ENCODE measurements at regions not wholly inside any gene's neighbourhood (a gene's known extent, or its start where the extent isn't known, plus 50 kb on each side); places are given as distances from the start of the nearest gene placed in this dataset.
"Not testable (repeated sequence)": the region's sequence is repeated elsewhere in the genome, so short reads cannot be mapped to it uniquely, and the experiment has no call there.

GRCh38 chr10:81730891-81731290, 144.1 kb upstream of the NRG3 start:
- no peak overlapping the region for H3K4me3 ChIP-seq (ENCODE audit: low read depth in 2 of 2, low read length in 2 of 2)
- no peaks in the 10 kb centered on the region for H3K27me3 ChIP-seq (ENCODE audit: control insufficient read depth, insufficient read depth, low read length)
- H3K27ac ChIP-seq (ENCODE audit: low read length) = no peak overlapping the region
- POLR2A ChIA-PET = no interaction called here
- DNase-seq (ENCODE audit: low read depth, low spot score) = no peak
- CTCF ChIA-PET = no interaction called here
- H3K4me1 ChIP-seq (ENCODE audit: control insufficient read depth, insufficient read depth, low read length) = no peaks in the 10 kb centered on the region
- in situ Hi-C loops (cut with HindIII; ENCODE audit: low pct_unique_long_range_greater_than_20kb, low sequenced_read_pairs) (no loop called here), intact Hi-C loops (cut with micrococcal nuclease; ENCODE audit: unreplicated experiment) (no loop called here)
- TF ChIP-seq CTCF (IDR thresholded peaks at IDR 0.05) = no peak
- TF ChIP-seq SIN3A (IDR thresholded peaks at IDR 0.05; ENCODE audit: borderline replicate concordance, insufficient read depth, low read depth, low read length) = no peak
- no peak for TF ChIP-seq TCF7L2 (IDR thresholded peaks at IDR 0.05; ENCODE audit: low read depth, low read length)
- TF ChIP-seq POLR2AphosphoS5 (IDR thresholded peaks at IDR 0.05; ENCODE audit: low read depth, low read length) = no peak
- TF ChIP-seq REST (IDR thresholded peaks at IDR 0.05; ENCODE audit: insufficient read depth in 1 of 2, low read depth in 2 of 2, low read length in 1 of 2) = no peak
- peaks cover 4% of the 10 kb centered on the region; the same call in 1 of the 2 replicates for H3K9me3 ChIP-seq (ENCODE audit: control insufficient read depth, insufficient read depth, low read depth, low read length)
- BruUV-seq (replicated peaks) = no TSS peak
- no peak for ATAC-seq
- no peaks in the 10 kb centered on the region for H3K36me3 ChIP-seq (ENCODE audit: control insufficient read depth, insufficient read depth, low read length)

GRCh38 chr10:81733542-81733941, 141.5 kb upstream of the NRG3 start:
- no peak overlapping the region for H3K27ac ChIP-seq (ENCODE audit: low read length)
- ATAC-seq (no peak), DNase-seq (ENCODE audit: low read depth, low spot score) (no peak)
- H3K36me3 ChIP-seq (ENCODE audit: control insufficient read depth, insufficient read depth, low read length) = no peaks in the 10 kb centered on the region
- no peak overlapping the region for H3K4me3 ChIP-seq (ENCODE audit: low read depth in 2 of 2, low read length in 2 of 2)
- H3K27me3 ChIP-seq (ENCODE audit: control insufficient read depth, insufficient read depth, low read length) = no peaks in the 10 kb centered on the region
- intact Hi-C loops (cut with micrococcal nuclease; ENCODE audit: unreplicated experiment) (no loop called here), in situ Hi-C loops (cut with HindIII; ENCODE audit: low pct_unique_long_range_greater_than_20kb, low sequenced_read_pairs) (no loop called here)
- POLR2A ChIA-PET = no interaction called here
- CTCF ChIA-PET = no interaction called here
- H3K9me3 ChIP-seq (ENCODE audit: control insufficient read depth, insufficient read depth, low read depth, low read length) = peaks cover 4% of the 10 kb centered on the region; the same call in 1 of the 2 replicates
- no peaks in the 10 kb centered on the region for H3K4me1 ChIP-seq (ENCODE audit: control insufficient read depth, insufficient read depth, low read length)
- TF ChIP-seq SIN3A (IDR thresholded peaks at IDR 0.05; ENCODE audit: borderline replicate concordance, insufficient read depth, low read depth, low read length) = no peak
- TF ChIP-seq REST (IDR thresholded peaks at IDR 0.05; ENCODE audit: insufficient read depth in 1 of 2, low read depth in 2 of 2, low read length in 1 of 2) = no peak
- TF ChIP-seq POLR2AphosphoS5 (IDR thresholded peaks at IDR 0.05; ENCODE audit: low read depth, low read length) = no peak
- TF ChIP-seq TCF7L2 (IDR thresholded peaks at IDR 0.05; ENCODE audit: low read depth, low read length) = no peak
- no peak for TF ChIP-seq CTCF (IDR thresholded peaks at IDR 0.05)
- BruUV-seq (replicated peaks) = no TSS peak

- H3K36me3 ChIP-seq (ENCODE audit: control insufficient read depth, insufficient read depth, low read length); H3K4me1 ChIP-seq (ENCODE audit: control insufficient read depth, insufficient read depth, low read length); POLR2A ChIA-PET; CTCF ChIA-PET; H3K27me3 ChIP-seq (ENCODE audit: control insufficient read depth, insufficient read depth, low read length); DNase-seq (ENCODE audit: low read depth, low spot score); in situ Hi-C loops (cut with HindIII; ENCODE audit: low pct_unique_long_range_greater_than_20kb, low sequenced_read_pairs); ATAC-seq; H3K27ac ChIP-seq (ENCODE audit: low read length); H3K4me3 ChIP-seq (ENCODE audit: low read depth in 2 of 2, low read length in 2 of 2); intact Hi-C loops (cut with micrococcal nuclease; ENCODE audit: unreplicated experiment); H3K9me3 ChIP-seq (ENCODE audit: control insufficient read depth, insufficient read depth, low read depth, low read length); BruUV-seq (replicated peaks): not testable (repeated sequence)
These were observed 139.8 kb upstream of the NRG3 start for GRCh38 chr10:81735167-81735566.

All from Panc1 (cell line).